KMS-11 (cell line): ENCODE measurements at regions not wholly inside any gene's neighbourhood (a gene's known extent, or its start where the extent isn't known, plus 50 kb on each side); places are given as distances from the start of the nearest gene placed in this dataset.

Source experiments
- H2AFZ ChIP-seq: fragments of 200-600 bp; sonication (generic); 2 replicates; pipeline ENCODE4 v1.6.1; 2016; ENCODE audit warnings: antibody characterized with exemption, mixed run types, low read depth
- H3K27ac ChIP-seq: fragments of 200-600 bp; sonication (generic); 2 replicates; pipeline ENCODE4 v1.6.1; 2016; ENCODE audit warnings: mild to moderate bottlenecking, mixed run types
- H3K27me3 ChIP-seq: fragments of 200-600 bp; sonication (generic); 2 replicates; pipeline ENCODE4 v1.6.1; 2017; ENCODE audit warnings: mild to moderate bottlenecking, low read depth, mixed run types, moderate library complexity; ENCODE audit not compliant: insufficient read depth
- H3K36me3 ChIP-seq: fragments of 200-600 bp; sonication (generic); 2 replicates; pipeline ENCODE4 v1.6.1; 2017; ENCODE audit warnings: mild to moderate bottlenecking, mixed run types; ENCODE audit not compliant: insufficient read depth
- H3K4me1 ChIP-seq: fragments of 200-600 bp; sonication (generic); 2 replicates; pipeline ENCODE4 v1.6.1; 2016; ENCODE audit warnings: mild to moderate bottlenecking, low read depth, mixed run types; ENCODE audit not compliant: poor library complexity, severe bottlenecking
- H3K4me2 ChIP-seq: fragments of 200-600 bp; sonication (generic); 2 replicates; pipeline ENCODE4 v1.7.0; 2016; ENCODE audit warnings: mild to moderate bottlenecking, mixed run types
- H3K4me3 ChIP-seq: fragments of 200-600 bp; sonication (generic); IDR thresholded peaks from 2 replicates; pipeline ENCODE4 v1.6.1; 2017; ENCODE audit warnings: low read depth, low read length, mixed read lengths; ENCODE audit not compliant: insufficient read depth
- H3K79me2 ChIP-seq: fragments of 200-600 bp; sonication (generic); 2 replicates; pipeline ENCODE4 v1.6.1; 2016; ENCODE audit warnings: low read depth, mixed run types; ENCODE audit not compliant: insufficient read depth
- H3K9ac ChIP-seq: fragments of 200-600 bp; sonication (generic); 2 replicates; pipeline ENCODE4 v1.6.1; 2016; ENCODE audit warnings: mild to moderate bottlenecking, mixed run types
- H4K20me1 ChIP-seq: fragments of 200-600 bp; sonication (generic); 2 replicates; pipeline ENCODE4 v1.6.1; 2016; ENCODE audit warnings: mild to moderate bottlenecking, mixed run types; ENCODE audit not compliant: insufficient read depth
- TF ChIP-seq, protein P1 (sequence below): fragments of 200-600 bp; sonication (generic); conservative IDR thresholded peaks from 2 replicates; pipeline ENCODE4 v1.6.1; 2017; ENCODE audit warnings: low read depth, mild to moderate bottlenecking, antibody characterized with exemption, low read length, moderate library complexity, mixed read lengths

DNA sequence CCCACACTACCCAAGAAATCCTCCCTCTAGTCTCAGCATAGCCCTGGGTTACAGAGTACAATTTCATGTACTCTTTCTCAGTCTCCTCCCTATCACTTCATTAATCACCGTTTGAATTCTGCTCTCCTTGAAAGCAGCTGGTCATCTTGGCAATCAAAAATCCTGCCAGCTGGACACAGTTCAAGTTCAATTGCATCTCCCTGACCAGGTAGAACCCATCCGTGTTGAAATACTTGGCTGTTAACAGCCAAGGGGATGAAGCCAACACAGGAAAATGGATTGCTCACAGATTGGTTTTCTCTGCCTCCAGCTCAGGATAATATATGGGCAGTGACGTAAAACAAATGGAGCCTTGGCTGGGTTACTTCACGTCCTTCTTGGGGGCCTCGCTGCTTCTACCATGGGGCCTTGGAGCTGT lies 55.1 kb upstream of the GRK3 start:
- Histone ChIP-seq H3K4me3 (no peak overlapping the region), H3K36me3 (no peaks in the 10 kb centered on the region), H3K27me3 (no peaks in the 10 kb centered on the region), H3K4me1 (no peaks in the 10 kb centered on the region), H3K27ac (no peak overlapping the region), H3K9ac (no peak overlapping the region), H3K4me2 (no peak overlapping the region), H4K20me1 (no peaks in the 10 kb centered on the region), H2AFZ (no peak overlapping the region), H3K79me2 (no peaks in the 10 kb centered on the region)
- TF ChIP-seq, protein P1, sequence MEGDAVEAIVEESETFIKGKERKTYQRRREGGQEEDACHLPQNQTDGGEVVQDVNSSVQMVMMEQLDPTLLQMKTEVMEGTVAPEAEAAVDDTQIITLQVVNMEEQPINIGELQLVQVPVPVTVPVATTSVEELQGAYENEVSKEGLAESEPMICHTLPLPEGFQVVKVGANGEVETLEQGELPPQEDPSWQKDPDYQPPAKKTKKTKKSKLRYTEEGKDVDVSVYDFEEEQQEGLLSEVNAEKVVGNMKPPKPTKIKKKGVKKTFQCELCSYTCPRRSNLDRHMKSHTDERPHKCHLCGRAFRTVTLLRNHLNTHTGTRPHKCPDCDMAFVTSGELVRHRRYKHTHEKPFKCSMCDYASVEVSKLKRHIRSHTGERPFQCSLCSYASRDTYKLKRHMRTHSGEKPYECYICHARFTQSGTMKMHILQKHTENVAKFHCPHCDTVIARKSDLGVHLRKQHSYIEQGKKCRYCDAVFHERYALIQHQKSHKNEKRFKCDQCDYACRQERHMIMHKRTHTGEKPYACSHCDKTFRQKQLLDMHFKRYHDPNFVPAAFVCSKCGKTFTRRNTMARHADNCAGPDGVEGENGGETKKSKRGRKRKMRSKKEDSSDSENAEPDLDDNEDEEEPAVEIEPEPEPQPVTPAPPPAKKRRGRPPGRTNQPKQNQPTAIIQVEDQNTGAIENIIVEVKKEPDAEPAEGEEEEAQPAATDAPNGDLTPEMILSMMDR, result no peak

DNA sequence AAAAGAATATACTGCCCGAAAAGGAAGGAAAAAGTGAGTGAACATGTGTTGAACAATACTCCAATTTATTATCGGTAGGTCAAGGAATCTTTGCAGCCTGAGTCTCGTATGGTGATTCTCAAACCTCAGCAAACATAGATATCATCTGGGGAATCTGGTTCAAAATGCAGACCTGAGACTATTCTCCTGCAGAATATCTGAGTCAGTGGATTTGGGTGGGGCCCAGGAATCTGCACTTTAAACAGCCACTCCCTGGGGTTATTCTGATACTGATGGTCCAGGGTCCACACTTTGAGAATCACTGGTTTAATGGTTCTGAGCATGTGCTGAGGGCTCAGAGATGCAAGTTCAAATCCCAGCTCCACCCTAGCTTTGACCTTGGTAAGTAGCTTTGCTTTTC lies 53.6 kb upstream of the GRK3 start:
- TF ChIP-seq, protein P1, result no peak
- Histone ChIP-seq H3K4me2 (no peak overlapping the region), H4K20me1 (no peaks in the 10 kb centered on the region), H3K4me3 (no peak overlapping the region), H3K36me3 (no peaks in the 10 kb centered on the region), H3K9ac (no peak overlapping the region), H3K27me3 (no peaks in the 10 kb centered on the region), H3K4me1 (no peaks in the 10 kb centered on the region), H3K79me2 (no peaks in the 10 kb centered on the region), H3K27ac (no peak overlapping the region), H2AFZ (no peak overlapping the region)

DNA sequence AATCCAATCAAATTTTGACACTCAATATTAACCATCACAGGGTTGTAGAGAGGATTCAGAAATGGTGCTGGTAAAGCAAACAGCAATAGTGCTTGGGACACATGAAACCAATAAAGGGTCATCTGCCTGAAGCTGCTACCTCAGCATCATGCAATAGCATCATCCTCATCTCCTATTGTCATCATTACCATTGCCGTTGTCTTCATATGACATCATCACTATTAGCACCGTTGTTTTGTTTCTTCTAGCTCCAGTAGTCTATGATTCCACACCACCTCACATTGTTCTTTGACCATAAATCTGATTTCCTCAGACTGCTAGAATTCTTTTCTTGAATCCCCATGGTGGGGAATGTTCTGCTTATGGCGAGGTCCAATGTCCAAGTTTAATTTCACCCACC lies 52.8 kb upstream of the GRK3 start:
- no peak overlapping the region for H3K9ac ChIP-seq
- H4K20me1 ChIP-seq, result no peaks in the 10 kb centered on the region
- no peak overlapping the region for H3K4me3 ChIP-seq
- no peaks in the 10 kb centered on the region for H3K4me1 ChIP-seq
- no peaks in the 10 kb centered on the region for H3K79me2 ChIP-seq
- no peaks in the 10 kb centered on the region for H3K36me3 ChIP-seq
- TF ChIP-seq, protein P1, result no peak
- H3K4me2 ChIP-seq, result no peak overlapping the region
- H3K27me3 ChIP-seq, result no peaks in the 10 kb centered on the region
- no peak overlapping the region for H2AFZ ChIP-seq
- no peak overlapping the region for H3K27ac ChIP-seq

DNA sequence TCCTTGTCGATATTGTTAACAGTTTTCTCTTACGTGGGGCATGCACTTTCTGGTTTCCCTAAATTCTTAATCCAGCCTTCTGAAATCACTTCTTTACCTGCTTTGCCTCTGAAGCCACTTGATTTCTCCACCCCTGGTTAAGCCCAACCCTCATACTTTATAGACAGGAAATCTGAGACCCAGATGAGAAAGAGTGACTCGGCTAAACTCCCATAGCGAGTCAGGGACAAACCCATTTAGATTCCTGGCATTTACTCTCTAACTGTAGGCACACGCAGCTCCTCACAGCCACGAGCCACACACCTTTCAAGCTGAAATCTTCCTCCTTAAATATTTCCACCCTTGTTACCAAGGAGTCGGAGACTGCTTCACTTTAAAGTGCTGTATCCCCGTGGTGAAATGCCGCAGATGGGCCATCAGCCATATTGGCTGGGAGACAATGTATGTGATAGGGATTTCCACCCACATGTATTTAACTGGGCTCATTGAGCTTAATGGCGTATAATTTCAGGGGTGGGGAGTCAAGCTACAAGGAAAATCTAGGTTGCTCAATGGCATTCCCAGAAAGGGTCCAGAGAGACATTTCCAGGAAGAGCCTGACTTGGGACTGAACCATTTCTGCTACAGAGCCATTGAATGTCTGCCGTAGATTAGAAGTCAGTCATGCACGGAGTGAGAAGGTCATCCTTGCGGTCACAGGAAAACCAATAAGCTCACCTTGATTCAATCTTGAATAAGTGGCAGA lies 49.9 kb upstream of the GRK3 start:
- Histone ChIP-seq H2AFZ (no peak overlapping the region), H4K20me1 (no peaks in the 10 kb centered on the region), H3K79me2 (no peaks in the 10 kb centered on the region), H3K4me3 (no peak overlapping the region), H3K4me2 (no peak overlapping the region), H3K36me3 (no peaks in the 10 kb centered on the region), H3K9ac (no peak overlapping the region), H3K27me3 (no peaks in the 10 kb centered on the region), H3K4me1 (no peaks in the 10 kb centered on the region), H3K27ac (no peak overlapping the region)
- TF ChIP-seq, protein P1, result no peak
